Effector memory CD4-positive, alpha-beta T cell (primary cell): ENCODE measurements at regions not wholly inside any gene's neighbourhood (a gene's known extent, or its start where the extent isn't known, plus 50 kb on each side); places are given as distances from the start of the nearest gene placed in this dataset.
"Not testable (repeated sequence)": the region's sequence is repeated elsewhere in the genome, so short reads cannot be mapped to it uniquely, and the experiment has no call there.

ENCODE experiments used
- DNase-seq, 3 donors: peaks; one replicate each; pipeline ENCODE4 v3.0.0-alpha.2; 2020
- H3K27ac ChIP-seq: 2 replicates; pipeline ENCODE4 v1.7.0; 2013; ENCODE audit warnings: mild to moderate bottlenecking, low read length, moderate library complexity; ENCODE audit not compliant: insufficient read depth, poor library complexity, severe bottlenecking
- H3K27me3 ChIP-seq: replicated peaks from 2 replicates; pipeline ENCODE4 v1.7.0; 2013; ENCODE audit warnings: mild to moderate bottlenecking, low read length; ENCODE audit not compliant: insufficient read depth, control insufficient read depth, poor library complexity, severe bottlenecking
- H3K36me3 ChIP-seq: 2 replicates; pipeline ENCODE4 v1.7.0; 2013; ENCODE audit warnings: mild to moderate bottlenecking, low read length, moderate library complexity; ENCODE audit not compliant: control insufficient read depth, insufficient read depth
- H3K4me1 ChIP-seq: 2 replicates; pipeline ENCODE4 v1.7.0; 2013; ENCODE audit warnings: low read length, mild to moderate bottlenecking; ENCODE audit not compliant: control insufficient read depth, insufficient read depth, poor library complexity, severe bottlenecking
- H3K4me3 ChIP-seq: 2 replicates; pipeline ENCODE4 v1.7.0; 2013; ENCODE audit warnings: low read length, low read depth, mild to moderate bottlenecking; ENCODE audit not compliant: insufficient read depth, poor library complexity, severe bottlenecking
- H3K9me3 ChIP-seq: 2 replicates; pipeline ENCODE4 v1.7.0; 2013; ENCODE audit warnings: mild to moderate bottlenecking, low read length, moderate library complexity; ENCODE audit not compliant: control insufficient read depth

DNA sequence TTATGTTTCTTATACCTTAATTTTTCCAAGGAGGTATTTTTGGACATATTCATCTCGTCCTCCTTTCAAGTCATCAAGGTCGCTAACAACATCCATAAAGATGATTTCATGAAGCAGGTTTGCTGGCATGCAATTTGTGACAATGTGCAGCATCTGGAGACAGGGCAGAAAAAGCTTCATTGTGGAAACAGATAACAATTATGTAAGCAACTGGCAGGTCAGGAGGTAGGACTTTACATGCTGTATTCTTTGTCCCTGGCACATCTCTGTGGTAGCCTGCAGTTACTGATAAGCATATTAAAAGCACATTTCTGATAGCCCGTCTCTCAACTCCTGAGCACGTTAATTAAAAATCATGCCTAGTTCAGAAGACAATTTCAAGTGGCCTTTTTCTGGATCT, 156.8 kb downstream of the LEPR start:
- Histone ChIP-seq H3K27ac (no peak overlapping the region), H3K36me3 (no peaks in the 10 kb centered on the region), H3K4me3 (no peak overlapping the region), H3K4me1 (no peaks in the 10 kb centered on the region), H3K27me3 (no peaks in the 10 kb centered on the region), H3K9me3 (no peaks in the 10 kb centered on the region)
- DNase-seq: no peak

DNA sequence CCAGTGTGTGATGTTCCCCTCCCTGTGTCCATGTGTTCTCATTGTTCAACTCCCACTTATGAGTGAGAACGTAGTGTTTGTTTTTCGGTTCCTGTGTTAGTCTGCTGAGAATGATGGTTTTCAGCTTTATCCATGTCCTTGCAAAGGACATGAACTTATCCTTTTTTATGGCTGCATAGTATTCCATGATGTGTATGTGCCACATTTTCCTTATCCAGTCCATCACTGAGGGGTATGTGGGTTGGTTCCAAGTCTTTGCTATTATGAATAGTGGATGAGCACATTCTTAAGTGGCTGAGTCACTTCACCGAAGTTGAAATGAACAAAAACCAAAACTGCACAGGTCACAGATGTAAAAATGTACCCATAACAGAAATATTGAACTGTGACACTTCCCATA, 157.5 kb downstream of the LEPR start:
- H3K9me3 ChIP-seq, DNase-seq, H3K4me3 ChIP-seq, H3K27me3 ChIP-seq, H3K36me3 ChIP-seq, H3K4me1 ChIP-seq, H3K27ac ChIP-seq: not testable (repeated sequence)

- H3K4me1 ChIP-seq: no peaks in the 10 kb centered on the region
- H3K36me3 ChIP-seq: no peaks in the 10 kb centered on the region
- no peak overlapping the region for H3K27ac ChIP-seq
- no peak for DNase-seq
- no peak overlapping the region for H3K4me3 ChIP-seq
- no peaks in the 10 kb centered on the region for H3K27me3 ChIP-seq
- H3K9me3 ChIP-seq: no peaks in the 10 kb centered on the region
Measured at GRCh38 chr1:65581119-65581518, 160.7 kb downstream of the LEPR start.

GRCh38 chr1:65584399-65584798, 163.9 kb downstream of the LEPR start:
- Histone ChIP-seq H3K4me3 (no peak overlapping the region), H3K4me1 (no peaks in the 10 kb centered on the region), H3K27ac (no peak overlapping the region), H3K36me3 (no peaks in the 10 kb centered on the region), H3K9me3 (no peaks in the 10 kb centered on the region), H3K27me3 (no peaks in the 10 kb centered on the region)
- no peak for DNase-seq

GRCh38 chr1:65590279-65590678, 169.8 kb downstream of the LEPR start:
- Histone ChIP-seq H3K27ac (no peak overlapping the region), H3K4me1 (no peaks in the 10 kb centered on the region), H3K36me3 (no peaks in the 10 kb centered on the region), H3K4me3 (no peak overlapping the region), H3K27me3 (no peaks in the 10 kb centered on the region), H3K9me3 (no peaks in the 10 kb centered on the region)
- DNase-seq: no peak

GRCh38 chr1:65593516-65593915, 173.0 kb downstream of the LEPR start:
- Histone ChIP-seq H3K4me3 (no peak overlapping the region), H3K27ac (no peak overlapping the region), H3K9me3 (no peaks in the 10 kb centered on the region), H3K36me3 (no peaks in the 10 kb centered on the region), H3K4me1 (no peaks in the 10 kb centered on the region), H3K27me3 (no peaks in the 10 kb centered on the region)
- DNase-seq: no peak

DNA sequence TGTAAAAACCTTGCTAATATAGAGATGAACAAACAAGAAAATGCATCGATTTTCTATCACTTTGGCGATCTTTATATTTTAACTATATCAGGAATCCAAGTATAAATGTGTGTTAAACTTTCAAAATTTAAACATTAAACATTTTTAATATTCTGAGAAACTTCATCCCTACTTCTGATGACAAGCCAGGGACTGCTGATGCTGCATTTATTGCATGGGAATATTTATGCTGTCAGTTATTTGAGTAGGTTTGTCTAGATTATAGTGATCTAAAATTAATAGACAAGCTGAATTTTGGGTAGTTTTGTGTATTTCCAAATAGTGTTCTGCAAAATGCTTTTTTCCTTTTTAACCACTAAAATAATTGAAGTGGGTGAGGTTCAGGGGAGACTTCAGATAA, 175.3 kb downstream of the LEPR start:
- Histone ChIP-seq H3K27ac (no peak overlapping the region), H3K4me1 (no peaks in the 10 kb centered on the region), H3K4me3 (no peak overlapping the region), H3K36me3 (no peaks in the 10 kb centered on the region), H3K9me3 (no peaks in the 10 kb centered on the region), H3K27me3 (no peaks in the 10 kb centered on the region)
- no peak for DNase-seq

- DNase-seq: no peak
- H3K27me3 ChIP-seq: no peaks in the 10 kb centered on the region
- no peak overlapping the region for H3K27ac ChIP-seq
- H3K9me3 ChIP-seq: no peaks in the 10 kb centered on the region
- H3K4me3 ChIP-seq: no peak overlapping the region
- H3K36me3 ChIP-seq: no peaks in the 10 kb centered on the region
- H3K4me1 ChIP-seq: no peaks in the 10 kb centered on the region
Measured at GRCh38 chr1:65596768-65597167, 176.3 kb downstream of the LEPR start.

GRCh38 chr1:65605621-65606020, 185.2 kb downstream of the LEPR start:
- Histone ChIP-seq H3K4me3 (no peak overlapping the region), H3K4me1 (no peaks in the 10 kb centered on the region), H3K27me3 (no peaks in the 10 kb centered on the region), H3K36me3 (no peaks in the 10 kb centered on the region), H3K9me3 (no peaks in the 10 kb centered on the region), H3K27ac (no peak overlapping the region)
- DNase-seq: no peak

DNA sequence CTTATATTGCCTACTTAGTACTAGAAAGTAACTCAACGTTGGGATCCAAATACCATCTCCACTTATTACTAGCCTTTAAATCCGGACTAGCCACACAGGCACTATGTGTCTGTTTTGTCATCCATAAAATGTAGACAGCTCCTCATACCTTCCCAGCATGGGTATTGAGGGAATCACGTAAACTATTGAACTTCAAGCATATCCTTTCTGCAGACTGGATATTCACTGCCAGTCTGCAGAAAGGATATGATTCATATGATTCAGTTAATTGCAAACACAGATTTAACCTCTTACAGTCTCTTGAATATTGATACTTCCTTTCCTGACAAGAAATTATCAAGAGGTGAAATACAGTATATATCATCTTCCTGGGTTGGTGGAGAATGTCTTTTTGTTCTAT, 186.0 kb downstream of the LEPR start:
- Histone ChIP-seq H3K27me3 (no peaks in the 10 kb centered on the region), H3K4me3 (no peak overlapping the region), H3K4me1 (no peaks in the 10 kb centered on the region), H3K9me3 (no peaks in the 10 kb centered on the region), H3K36me3 (no peaks in the 10 kb centered on the region), H3K27ac (no peak overlapping the region)
- no peak for DNase-seq

GRCh38 chr1:65613884-65614283, 178.8 kb upstream of the PDE4B start:
- Histone ChIP-seq H3K9me3 (no peaks in the 10 kb centered on the region), H3K27ac (no peak overlapping the region), H3K36me3 (no peaks in the 10 kb centered on the region), H3K4me1 (no peaks in the 10 kb centered on the region), H3K27me3 (no peaks in the 10 kb centered on the region), H3K4me3 (no peak overlapping the region)
- no peak for DNase-seq
